GM12878 (cell line): ENCODE measurements at regions not wholly inside any gene's neighbourhood (a gene's known extent, or its start where the extent isn't known, plus 50 kb on each side); places are given as distances from the start of the nearest gene placed in this dataset.

Experiments used
- TF ChIP-seq, protein P1 (sequence below): IDR thresholded peaks from 2 replicates; pipeline ENCODE4 v1.6.1; 2012; ENCODE audit warnings: improper control_type of control experiment, low read depth, low read length; ENCODE audit not compliant: insufficient replicate concordance
- TF ChIP-seq, protein P2 (sequence below): fragments of 450-650 bp; IDR thresholded peaks from 2 replicates; pipeline ENCODE4 v1.6.1; 2017; ENCODE audit warnings: mild to moderate bottlenecking, moderate library complexity

DNA sequence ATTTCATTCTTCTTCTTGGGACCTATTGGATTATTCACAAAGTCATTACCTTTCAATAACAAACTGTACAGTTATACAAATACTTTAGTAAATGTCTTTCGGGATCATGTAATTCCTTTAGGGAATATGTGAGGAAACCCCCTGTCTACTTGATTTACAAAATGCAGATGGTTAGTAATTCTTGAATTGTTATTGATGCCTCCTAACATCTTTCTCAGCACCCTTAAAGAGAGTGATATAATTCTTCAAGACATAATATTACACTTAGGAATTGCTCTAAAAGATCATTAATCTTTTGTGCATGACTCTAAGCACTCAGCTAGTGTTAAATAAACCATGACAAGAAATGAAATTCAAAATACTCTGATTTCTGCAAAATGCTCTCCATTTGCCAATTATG, 988.1 kb upstream of the HS3ST1 start (continued):
- TF ChIP-seq, protein P1, sequence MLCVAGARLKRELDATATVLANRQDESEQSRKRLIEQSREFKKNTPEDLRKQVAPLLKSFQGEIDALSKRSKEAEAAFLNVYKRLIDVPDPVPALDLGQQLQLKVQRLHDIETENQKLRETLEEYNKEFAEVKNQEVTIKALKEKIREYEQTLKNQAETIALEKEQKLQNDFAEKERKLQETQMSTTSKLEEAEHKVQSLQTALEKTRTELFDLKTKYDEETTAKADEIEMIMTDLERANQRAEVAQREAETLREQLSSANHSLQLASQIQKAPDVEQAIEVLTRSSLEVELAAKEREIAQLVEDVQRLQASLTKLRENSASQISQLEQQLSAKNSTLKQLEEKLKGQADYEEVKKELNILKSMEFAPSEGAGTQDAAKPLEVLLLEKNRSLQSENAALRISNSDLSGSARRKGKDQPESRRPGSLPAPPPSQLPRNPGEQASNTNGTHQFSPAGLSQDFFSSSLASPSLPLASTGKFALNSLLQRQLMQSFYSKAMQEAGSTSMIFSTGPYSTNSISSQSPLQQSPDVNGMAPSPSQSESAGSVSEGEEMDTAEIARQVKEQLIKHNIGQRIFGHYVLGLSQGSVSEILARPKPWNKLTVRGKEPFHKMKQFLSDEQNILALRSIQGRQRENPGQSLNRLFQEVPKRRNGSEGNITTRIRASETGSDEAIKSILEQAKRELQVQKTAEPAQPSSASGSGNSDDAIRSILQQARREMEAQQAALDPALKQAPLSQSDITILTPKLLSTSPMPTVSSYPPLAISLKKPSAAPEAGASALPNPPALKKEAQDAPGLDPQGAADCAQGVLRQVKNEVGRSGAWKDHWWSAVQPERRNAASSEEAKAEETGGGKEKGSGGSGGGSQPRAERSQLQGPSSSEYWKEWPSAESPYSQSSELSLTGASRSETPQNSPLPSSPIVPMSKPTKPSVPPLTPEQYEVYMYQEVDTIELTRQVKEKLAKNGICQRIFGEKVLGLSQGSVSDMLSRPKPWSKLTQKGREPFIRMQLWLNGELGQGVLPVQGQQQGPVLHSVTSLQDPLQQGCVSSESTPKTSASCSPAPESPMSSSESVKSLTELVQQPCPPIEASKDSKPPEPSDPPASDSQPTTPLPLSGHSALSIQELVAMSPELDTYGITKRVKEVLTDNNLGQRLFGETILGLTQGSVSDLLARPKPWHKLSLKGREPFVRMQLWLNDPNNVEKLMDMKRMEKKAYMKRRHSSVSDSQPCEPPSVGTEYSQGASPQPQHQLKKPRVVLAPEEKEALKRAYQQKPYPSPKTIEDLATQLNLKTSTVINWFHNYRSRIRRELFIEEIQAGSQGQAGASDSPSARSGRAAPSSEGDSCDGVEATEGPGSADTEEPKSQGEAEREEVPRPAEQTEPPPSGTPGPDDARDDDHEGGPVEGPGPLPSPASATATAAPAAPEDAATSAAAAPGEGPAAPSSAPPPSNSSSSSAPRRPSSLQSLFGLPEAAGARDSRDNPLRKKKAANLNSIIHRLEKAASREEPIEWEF, result no peak
- TF ChIP-seq, protein P2, sequence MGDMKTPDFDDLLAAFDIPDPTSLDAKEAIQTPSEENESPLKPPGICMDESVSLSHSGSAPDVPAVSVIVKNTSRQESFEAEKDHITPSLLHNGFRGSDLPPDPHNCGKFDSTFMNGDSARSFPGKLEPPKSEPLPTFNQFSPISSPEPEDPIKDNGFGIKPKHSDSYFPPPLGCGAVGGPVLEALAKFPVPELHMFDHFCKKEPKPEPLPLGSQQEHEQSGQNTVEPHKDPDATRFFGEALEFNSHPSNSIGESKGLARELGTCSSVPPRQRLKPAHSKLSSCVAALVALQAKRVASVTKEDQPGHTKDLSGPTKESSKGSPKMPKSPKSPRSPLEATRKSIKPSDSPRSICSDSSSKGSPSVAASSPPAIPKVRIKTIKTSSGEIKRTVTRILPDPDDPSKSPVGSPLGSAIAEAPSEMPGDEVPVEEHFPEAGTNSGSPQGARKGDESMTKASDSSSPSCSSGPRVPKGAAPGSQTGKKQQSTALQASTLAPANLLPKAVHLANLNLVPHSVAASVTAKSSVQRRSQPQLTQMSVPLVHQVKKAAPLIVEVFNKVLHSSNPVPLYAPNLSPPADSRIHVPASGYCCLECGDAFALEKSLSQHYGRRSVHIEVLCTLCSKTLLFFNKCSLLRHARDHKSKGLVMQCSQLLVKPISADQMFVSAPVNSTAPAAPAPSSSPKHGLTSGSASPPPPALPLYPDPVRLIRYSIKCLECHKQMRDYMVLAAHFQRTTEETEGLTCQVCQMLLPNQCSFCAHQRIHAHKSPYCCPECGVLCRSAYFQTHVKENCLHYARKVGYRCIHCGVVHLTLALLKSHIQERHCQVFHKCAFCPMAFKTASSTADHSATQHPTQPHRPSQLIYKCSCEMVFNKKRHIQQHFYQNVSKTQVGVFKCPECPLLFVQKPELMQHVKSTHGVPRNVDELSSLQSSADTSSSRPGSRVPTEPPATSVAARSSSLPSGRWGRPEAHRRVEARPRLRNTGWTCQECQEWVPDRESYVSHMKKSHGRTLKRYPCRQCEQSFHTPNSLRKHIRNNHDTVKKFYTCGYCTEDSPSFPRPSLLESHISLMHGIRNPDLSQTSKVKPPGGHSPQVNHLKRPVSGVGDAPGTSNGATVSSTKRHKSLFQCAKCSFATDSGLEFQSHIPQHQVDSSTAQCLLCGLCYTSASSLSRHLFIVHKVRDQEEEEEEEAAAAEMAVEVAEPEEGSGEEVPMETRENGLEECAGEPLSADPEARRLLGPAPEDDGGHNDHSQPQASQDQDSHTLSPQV, result no peak
